ENCODE measurements at regions not wholly inside any gene's neighbourhood (a gene's known extent, or its start where the extent isn't known, plus 50 kb on each side); places are given as distances from the start of the nearest gene placed in this dataset.
A peak's percentile ranks its signal among the peaks of the same experiment; 100 is the strongest.

GRCh38 chr3:66128623-66129022, 89.9 kb upstream of the MAGI1 start:
- Histone ChIP-seq H3K4me1 (ENCODE audit: control insufficient read depth, insufficient read depth, low read length, unreplicated experiment) (peaks cover 11% of the 10 kb centered on the region), H2AFZ (ENCODE audit: low read length, unreplicated experiment) (no peak overlapping the region), H3K27ac (ENCODE audit: low read depth, low read length) (no peak overlapping the region), H3K36me3 (ENCODE audit: insufficient read depth, low read length) (no peaks in the 10 kb centered on the region), H3K4me3 (ENCODE audit: low read depth, low read length) (no peak overlapping the region), H3K79me2 (ENCODE audit: control insufficient read depth, insufficient read depth, low read length, unreplicated experiment) (no peaks in the 10 kb centered on the region), H3K27me3 (ENCODE audit: insufficient read depth, low read length) (no peaks in the 10 kb centered on the region)

- H3K4me3 ChIP-seq (ENCODE audit: low read depth, low read length) = no peak overlapping the region
- H3K4me1 ChIP-seq (ENCODE audit: control insufficient read depth, insufficient read depth, low read length, unreplicated experiment) = peaks cover 11% of the 10 kb centered on the region
- no peak overlapping the region for H2AFZ ChIP-seq (ENCODE audit: low read length, unreplicated experiment)
- H3K36me3 ChIP-seq (ENCODE audit: insufficient read depth, low read length) = no peaks in the 10 kb centered on the region
- no peaks in the 10 kb centered on the region for H3K27me3 ChIP-seq (ENCODE audit: insufficient read depth, low read length)
- no peak overlapping the region for H3K27ac ChIP-seq (ENCODE audit: low read depth, low read length)
- H3K79me2 ChIP-seq (ENCODE audit: control insufficient read depth, insufficient read depth, low read length, unreplicated experiment) = no peaks in the 10 kb centered on the region
These were observed 82.6 kb upstream of the MAGI1 start for GRCh38 chr3:66121318-66121717.

GRCh38 chr3:66115858-66116654, 77.3 kb upstream of the MAGI1 start:
- peak overlapping the region; percentile 71 for H3K27ac ChIP-seq (ENCODE audit: low read depth, low read length)
- H2AFZ ChIP-seq (ENCODE audit: low read length, unreplicated experiment) = peak overlapping the region; percentile 44
- H3K4me3 ChIP-seq (ENCODE audit: low read depth, low read length) = no peak overlapping the region
- no peaks in the 10 kb centered on the region for H3K27me3 ChIP-seq (ENCODE audit: insufficient read depth, low read length)
- peaks cover 16% of the 10 kb centered on the region for H3K4me1 ChIP-seq (ENCODE audit: control insufficient read depth, insufficient read depth, low read length, unreplicated experiment)
- H3K79me2 ChIP-seq (ENCODE audit: control insufficient read depth, insufficient read depth, low read length, unreplicated experiment) = no peaks in the 10 kb centered on the region
- H3K36me3 ChIP-seq (ENCODE audit: insufficient read depth, low read length) = no peaks in the 10 kb centered on the region

GRCh38 chr3:66113542-66113941, 74.8 kb upstream of the MAGI1 start:
- H3K27me3 ChIP-seq (ENCODE audit: insufficient read depth, low read length) = no peaks in the 10 kb centered on the region
- no peaks in the 10 kb centered on the region for H3K79me2 ChIP-seq (ENCODE audit: control insufficient read depth, insufficient read depth, low read length, unreplicated experiment)
- H3K27ac ChIP-seq (ENCODE audit: low read depth, low read length) = no peak overlapping the region
- no peak overlapping the region for H3K4me3 ChIP-seq (ENCODE audit: low read depth, low read length)
- H3K4me1 ChIP-seq (ENCODE audit: control insufficient read depth, insufficient read depth, low read length, unreplicated experiment) = peaks cover 16% of the 10 kb centered on the region
- no peak overlapping the region for H2AFZ ChIP-seq (ENCODE audit: low read length, unreplicated experiment)
- H3K36me3 ChIP-seq (ENCODE audit: insufficient read depth, low read length) = no peaks in the 10 kb centered on the region

- H3K4me1 ChIP-seq (ENCODE audit: control insufficient read depth, insufficient read depth, low read length, unreplicated experiment) = peaks cover 18% of the 10 kb centered on the region
- no peaks in the 10 kb centered on the region for H3K79me2 ChIP-seq (ENCODE audit: control insufficient read depth, insufficient read depth, low read length, unreplicated experiment)
- H2AFZ ChIP-seq (ENCODE audit: low read length, unreplicated experiment) = no peak overlapping the region
- H3K36me3 ChIP-seq (ENCODE audit: insufficient read depth, low read length) = no peaks in the 10 kb centered on the region
- H3K4me3 ChIP-seq (ENCODE audit: low read depth, low read length) = no peak overlapping the region
- H3K27me3 ChIP-seq (ENCODE audit: insufficient read depth, low read length) = no peaks in the 10 kb centered on the region
- no peak overlapping the region for H3K27ac ChIP-seq (ENCODE audit: low read depth, low read length)
These were observed 72.1 kb upstream of the MAGI1 start for GRCh38 chr3:66110840-66111239.

- H2AFZ ChIP-seq (ENCODE audit: low read length, unreplicated experiment) = peak overlapping the region; percentile 9
- H3K27me3 ChIP-seq (ENCODE audit: insufficient read depth, low read length) = no peaks in the 10 kb centered on the region
These were observed 69.1 kb upstream of the MAGI1 start for GRCh38 chr3:66107855-66108254.

GRCh38 chr3:66106788-66107187, 68.1 kb upstream of the MAGI1 start:
- Histone ChIP-seq H3K36me3 (ENCODE audit: insufficient read depth, low read length) (no peaks in the 10 kb centered on the region), H3K4me1 (ENCODE audit: control insufficient read depth, insufficient read depth, low read length, unreplicated experiment) (peaks cover 12% of the 10 kb centered on the region), H3K4me3 (ENCODE audit: low read depth, low read length) (no peak overlapping the region), H2AFZ (ENCODE audit: low read length, unreplicated experiment) (peak overlapping the region; percentile 72), H3K79me2 (ENCODE audit: control insufficient read depth, insufficient read depth, low read length, unreplicated experiment) (no peaks in the 10 kb centered on the region), H3K27ac (ENCODE audit: low read depth, low read length) (no peak overlapping the region), H3K27me3 (ENCODE audit: insufficient read depth, low read length) (no peaks in the 10 kb centered on the region)

More at GRCh38 chr3:66107855-66108254, 69.1 kb upstream of the MAGI1 start:
- Histone ChIP-seq H3K36me3 (ENCODE audit: insufficient read depth, low read length) (no peaks in the 10 kb centered on the region), H3K79me2 (ENCODE audit: control insufficient read depth, insufficient read depth, low read length, unreplicated experiment) (no peaks in the 10 kb centered on the region), H3K4me1 (ENCODE audit: control insufficient read depth, insufficient read depth, low read length, unreplicated experiment) (peaks cover 12% of the 10 kb centered on the region), H3K4me3 (ENCODE audit: low read depth, low read length) (no peak overlapping the region), H3K27ac (ENCODE audit: low read depth, low read length) (no peak overlapping the region)

- no peak overlapping the region for H2AFZ ChIP-seq (ENCODE audit: low read length, unreplicated experiment)
- no peak overlapping the region for H3K27ac ChIP-seq (ENCODE audit: low read depth, low read length)
- no peaks in the 10 kb centered on the region for H3K79me2 ChIP-seq (ENCODE audit: control insufficient read depth, insufficient read depth, low read length, unreplicated experiment)
- H3K36me3 ChIP-seq (ENCODE audit: insufficient read depth, low read length) = no peaks in the 10 kb centered on the region
- peaks cover 14% of the 10 kb centered on the region for H3K4me1 ChIP-seq (ENCODE audit: control insufficient read depth, insufficient read depth, low read length, unreplicated experiment)
- no peaks in the 10 kb centered on the region for H3K27me3 ChIP-seq (ENCODE audit: insufficient read depth, low read length)
- no peak overlapping the region for H3K4me3 ChIP-seq (ENCODE audit: low read depth, low read length)
These were observed 65.8 kb upstream of the MAGI1 start for GRCh38 chr3:66104535-66104934.

- H3K27me3 ChIP-seq (ENCODE audit: insufficient read depth, low read length) = no peaks in the 10 kb centered on the region
- H3K36me3 ChIP-seq (ENCODE audit: insufficient read depth, low read length) = no peaks in the 10 kb centered on the region
- H3K4me3 ChIP-seq (ENCODE audit: low read depth, low read length) = no peak overlapping the region
- no peaks in the 10 kb centered on the region for H3K79me2 ChIP-seq (ENCODE audit: control insufficient read depth, insufficient read depth, low read length, unreplicated experiment)
- H2AFZ ChIP-seq (ENCODE audit: low read length, unreplicated experiment) = no peak overlapping the region
- no peak overlapping the region for H3K27ac ChIP-seq (ENCODE audit: low read depth, low read length)
- peaks cover 22% of the 10 kb centered on the region for H3K4me1 ChIP-seq (ENCODE audit: control insufficient read depth, insufficient read depth, low read length, unreplicated experiment)
These were observed 65.0 kb upstream of the MAGI1 start for GRCh38 chr3:66103729-66104128.

- Histone ChIP-seq H3K27me3 (ENCODE audit: insufficient read depth, low read length) (no peaks in the 10 kb centered on the region), H2AFZ (ENCODE audit: low read length, unreplicated experiment) (no peak overlapping the region), H3K27ac (ENCODE audit: low read depth, low read length) (no peak overlapping the region), H3K79me2 (ENCODE audit: control insufficient read depth, insufficient read depth, low read length, unreplicated experiment) (no peaks in the 10 kb centered on the region), H3K4me1 (ENCODE audit: control insufficient read depth, insufficient read depth, low read length, unreplicated experiment) (peaks cover 25% of the 10 kb centered on the region), H3K36me3 (ENCODE audit: insufficient read depth, low read length) (no peaks in the 10 kb centered on the region), H3K4me3 (ENCODE audit: low read depth, low read length) (no peak overlapping the region)
These were observed 63.2 kb upstream of the MAGI1 start for GRCh38 chr3:66101901-66102300.

GRCh38 chr3:66099541-66100065, 60.9 kb upstream of the MAGI1 start:
- no peak overlapping the region for H3K27ac ChIP-seq (ENCODE audit: low read depth, low read length)
- no peaks in the 10 kb centered on the region for H3K36me3 ChIP-seq (ENCODE audit: insufficient read depth, low read length)
- peaks cover 29% of the 10 kb centered on the region for H3K4me1 ChIP-seq (ENCODE audit: control insufficient read depth, insufficient read depth, low read length, unreplicated experiment)
- H3K4me3 ChIP-seq (ENCODE audit: low read depth, low read length) = no peak overlapping the region
- no peaks in the 10 kb centered on the region for H3K27me3 ChIP-seq (ENCODE audit: insufficient read depth, low read length)
- H3K79me2 ChIP-seq (ENCODE audit: control insufficient read depth, insufficient read depth, low read length, unreplicated experiment) = no peaks in the 10 kb centered on the region
- no peak overlapping the region for H2AFZ ChIP-seq (ENCODE audit: low read length, unreplicated experiment)
